DOHH2 (cell line): ENCODE measurements at regions not wholly inside any gene's neighbourhood (a gene's known extent, or its start where the extent isn't known, plus 50 kb on each side); places are given as distances from the start of the nearest gene placed in this dataset.

Experiments used
- EZH2phosphoT487 ChIP-seq: fragments of 200-600 bp; sonication (generic); IDR thresholded peaks from 2 replicates; pipeline ENCODE4 v1.6.1; 2017; ENCODE audit warnings: borderline replicate concordance, mild to moderate bottlenecking, antibody characterized with exemption, low read length, moderate library complexity, mixed read lengths
- TF ChIP-seq, protein P1 (sequence below): fragments of 200-600 bp; sonication (generic); IDR thresholded peaks from one replicate; pipeline ENCODE4 v1.5.1; 2014; ENCODE audit warnings: antibody characterized with exemption, mild to moderate bottlenecking, low read depth, low read length; ENCODE audit not compliant: poor library complexity, severe bottlenecking

DNA sequence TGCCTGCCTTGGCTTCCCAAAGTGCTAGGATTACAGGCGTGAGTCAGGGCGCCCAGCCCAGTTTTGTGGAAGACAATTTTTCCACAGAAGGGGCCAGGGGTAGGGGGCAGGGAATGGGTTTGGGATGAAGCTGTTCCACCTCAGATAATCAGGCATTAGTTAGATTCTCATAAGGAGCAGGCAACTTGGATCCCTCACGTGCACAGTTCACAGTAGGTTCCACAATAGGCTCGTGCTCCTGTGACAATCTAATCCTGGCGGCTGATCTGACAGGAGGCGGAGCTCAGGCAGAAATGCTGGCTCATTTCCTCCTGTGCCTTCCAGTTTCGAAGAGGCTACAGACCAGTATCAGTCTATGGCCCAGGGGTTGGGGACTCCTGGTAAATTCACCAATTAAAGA is 491.6 kb upstream of the AADAT start:
- TF ChIP-seq, protein P1, sequence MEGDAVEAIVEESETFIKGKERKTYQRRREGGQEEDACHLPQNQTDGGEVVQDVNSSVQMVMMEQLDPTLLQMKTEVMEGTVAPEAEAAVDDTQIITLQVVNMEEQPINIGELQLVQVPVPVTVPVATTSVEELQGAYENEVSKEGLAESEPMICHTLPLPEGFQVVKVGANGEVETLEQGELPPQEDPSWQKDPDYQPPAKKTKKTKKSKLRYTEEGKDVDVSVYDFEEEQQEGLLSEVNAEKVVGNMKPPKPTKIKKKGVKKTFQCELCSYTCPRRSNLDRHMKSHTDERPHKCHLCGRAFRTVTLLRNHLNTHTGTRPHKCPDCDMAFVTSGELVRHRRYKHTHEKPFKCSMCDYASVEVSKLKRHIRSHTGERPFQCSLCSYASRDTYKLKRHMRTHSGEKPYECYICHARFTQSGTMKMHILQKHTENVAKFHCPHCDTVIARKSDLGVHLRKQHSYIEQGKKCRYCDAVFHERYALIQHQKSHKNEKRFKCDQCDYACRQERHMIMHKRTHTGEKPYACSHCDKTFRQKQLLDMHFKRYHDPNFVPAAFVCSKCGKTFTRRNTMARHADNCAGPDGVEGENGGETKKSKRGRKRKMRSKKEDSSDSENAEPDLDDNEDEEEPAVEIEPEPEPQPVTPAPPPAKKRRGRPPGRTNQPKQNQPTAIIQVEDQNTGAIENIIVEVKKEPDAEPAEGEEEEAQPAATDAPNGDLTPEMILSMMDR: no peak
- no peak for TF ChIP-seq EZH2phosphoT487
